ENCODE measurements at regions not wholly inside any gene's neighbourhood (a gene's known extent, or its start where the extent isn't known, plus 50 kb on each side); places are given as distances from the start of the nearest gene placed in this dataset.

- H3K4me3 ChIP-seq, result no peak overlapping the region
- peaks cover 0 to 6% (median 0%) of the 10 kb centered on the region in 7 donors for H3K27me3 ChIP-seq (replicated peaks in 1 of 7)
- no peaks in the 10 kb centered on the region for H3K4me1 ChIP-seq
- intact Hi-C loops (cut with DNase I; ENCODE audit: low total_unique reads), result no loop called here
- DNase-seq, result no peak
- 70 to 82% (median 79%) methylated on average over 5 of the region's 5 CpGs for WGBS, 5 donors
- no peak overlapping the region for H3K27ac ChIP-seq
- H3K9me3 ChIP-seq, result no peaks in the 10 kb centered on the region
- no peaks in the 10 kb centered on the region for H3K36me3 ChIP-seq
- no peak for TF ChIP-seq POLR2A (IDR thresholded peaks at IDR 0.05)
- TF ChIP-seq POLR2AphosphoS5 (IDR thresholded peaks at IDR 0.05), result no peak
- TF ChIP-seq CTCF (IDR thresholded peaks at IDR 0.05 in 8 of 11, conservative IDR thresholded peaks at IDR 0.05 in 3 of 11), result no peak
These were observed 170.6 kb upstream of the S100G start for GRCh38 chrX:16479206-16479869.

GRCh38 chrX:16480049-16480448, 169.9 kb upstream of the S100G start:
- TF ChIP-seq POLR2AphosphoS5 (IDR thresholded peaks at IDR 0.05) (no peak), CTCF (IDR thresholded peaks at IDR 0.05 in 8 of 11, conservative IDR thresholded peaks at IDR 0.05 in 3 of 11) (no peak), POLR2A (IDR thresholded peaks at IDR 0.05) (no peak)
- Histone ChIP-seq H3K36me3 (no peaks in the 10 kb centered on the region), H3K4me1 (no peaks in the 10 kb centered on the region), H3K9me3 (no peaks in the 10 kb centered on the region), H3K27me3 (replicated peaks in 1 of 7) (peaks cover 0 to 7% (median 0%) of the 10 kb centered on the region in 7 donors), H3K4me3 (no peak overlapping the region), H3K27ac (no peak overlapping the region)
- intact Hi-C loops (cut with DNase I; ENCODE audit: low total_unique reads), result no loop called here
- no peak for DNase-seq
- WGBS, 5 donors, result 87 to 94% (median 90%) methylated on average over 4 of the region's 4 CpGs

DNA sequence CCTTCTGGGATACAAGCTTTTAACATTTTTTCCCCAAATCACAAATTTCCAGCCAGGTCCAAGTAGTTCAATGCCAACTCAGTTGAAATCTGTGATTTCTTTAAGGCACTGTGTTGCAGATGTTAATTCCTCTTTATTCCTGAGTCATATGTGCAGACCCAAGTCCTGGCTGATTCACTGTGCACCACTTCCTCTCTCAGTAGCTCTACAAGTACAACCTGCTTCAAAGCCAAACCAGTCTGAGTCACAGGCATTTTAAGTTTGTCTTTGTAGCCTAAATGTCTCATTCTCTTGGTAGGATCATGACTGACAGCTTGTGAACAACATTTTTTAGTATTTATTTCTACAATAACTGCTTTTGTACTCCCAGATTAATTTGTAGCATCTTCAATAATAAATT, 165.6 kb upstream of the S100G start:
- no peak for DNase-seq
- intact Hi-C loops (cut with DNase I; ENCODE audit: low total_unique reads), result no loop called here
- Histone ChIP-seq H3K4me1 (no peaks in the 10 kb centered on the region), H3K36me3 (no peaks in the 10 kb centered on the region), H3K27me3 (replicated peaks in 1 of 7) (peaks cover 0 to 17% (median 0%) of the 10 kb centered on the region in 7 donors), H3K27ac (peak overlapping the region in 1 of 8 donors; percentile 21), H3K4me3 (no peak overlapping the region), H3K9me3 (no peaks in the 10 kb centered on the region)
- no peak for TF ChIP-seq CTCF (IDR thresholded peaks at IDR 0.05 in 8 of 11, conservative IDR thresholded peaks at IDR 0.05 in 3 of 11)
- TF ChIP-seq POLR2AphosphoS5 (IDR thresholded peaks at IDR 0.05), result no peak
- TF ChIP-seq POLR2A (IDR thresholded peaks at IDR 0.05), result no peak

- peak overlapping the region in 1 of 8 donors; percentile 11 for H3K27ac ChIP-seq
- H3K9me3 ChIP-seq, result no peaks in the 10 kb centered on the region
- H3K36me3 ChIP-seq, result no peaks in the 10 kb centered on the region
- peaks cover 0 to 19% (median 0%) of the 10 kb centered on the region in 7 donors for H3K27me3 ChIP-seq (replicated peaks in 1 of 7)
- WGBS, 5 donors, result 74 to 93% (median 85%) methylated on average over 2 of the region's 2 CpGs
- H3K4me3 ChIP-seq, result no peak overlapping the region
- intact Hi-C loops (cut with DNase I; ENCODE audit: low total_unique reads), result no loop called here
- no peaks in the 10 kb centered on the region for H3K4me1 ChIP-seq
- TF ChIP-seq CTCF (IDR thresholded peaks at IDR 0.05 in 8 of 11, conservative IDR thresholded peaks at IDR 0.05 in 3 of 11) (no peak), POLR2A (IDR thresholded peaks at IDR 0.05) (no peak)
- DNase-seq, result no peak
These were observed 162.2 kb upstream of the S100G start for GRCh38 chrX:16487620-16488385.
